ENCODE measurements at regions not wholly inside any gene's neighbourhood (a gene's known extent, or its start where the extent isn't known, plus 50 kb on each side); places are given as distances from the start of the nearest gene placed in this dataset.
"Not testable (repeated sequence)": the region's sequence is repeated elsewhere in the genome, so short reads cannot be mapped to it uniquely, and the experiment has no call there.

DNA sequence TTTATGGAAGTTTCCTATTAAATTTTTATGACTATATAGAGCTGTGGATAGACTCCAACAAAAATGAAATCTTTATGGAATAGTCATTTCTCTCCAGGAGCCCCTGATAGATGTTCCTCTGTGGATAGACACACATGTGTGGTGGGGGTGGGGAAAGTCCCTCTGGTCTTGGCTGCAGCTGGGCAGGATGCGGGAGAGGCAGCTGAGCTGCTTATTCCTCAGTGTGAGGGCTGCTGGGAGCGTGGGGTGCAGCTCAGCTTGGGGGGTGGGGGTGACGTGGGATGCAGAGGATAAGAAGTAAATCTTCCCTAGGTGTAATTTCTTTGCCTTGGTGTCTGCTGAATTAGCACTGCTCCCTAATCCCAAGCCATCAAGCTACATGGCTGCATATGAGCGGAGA is 192.8 kb upstream of the PLGLB2 start:
- TF ChIP-seq POLR2A (IDR thresholded peaks at IDR 0.05): not testable (repeated sequence)
- TF ChIP-seq, protein P1, sequence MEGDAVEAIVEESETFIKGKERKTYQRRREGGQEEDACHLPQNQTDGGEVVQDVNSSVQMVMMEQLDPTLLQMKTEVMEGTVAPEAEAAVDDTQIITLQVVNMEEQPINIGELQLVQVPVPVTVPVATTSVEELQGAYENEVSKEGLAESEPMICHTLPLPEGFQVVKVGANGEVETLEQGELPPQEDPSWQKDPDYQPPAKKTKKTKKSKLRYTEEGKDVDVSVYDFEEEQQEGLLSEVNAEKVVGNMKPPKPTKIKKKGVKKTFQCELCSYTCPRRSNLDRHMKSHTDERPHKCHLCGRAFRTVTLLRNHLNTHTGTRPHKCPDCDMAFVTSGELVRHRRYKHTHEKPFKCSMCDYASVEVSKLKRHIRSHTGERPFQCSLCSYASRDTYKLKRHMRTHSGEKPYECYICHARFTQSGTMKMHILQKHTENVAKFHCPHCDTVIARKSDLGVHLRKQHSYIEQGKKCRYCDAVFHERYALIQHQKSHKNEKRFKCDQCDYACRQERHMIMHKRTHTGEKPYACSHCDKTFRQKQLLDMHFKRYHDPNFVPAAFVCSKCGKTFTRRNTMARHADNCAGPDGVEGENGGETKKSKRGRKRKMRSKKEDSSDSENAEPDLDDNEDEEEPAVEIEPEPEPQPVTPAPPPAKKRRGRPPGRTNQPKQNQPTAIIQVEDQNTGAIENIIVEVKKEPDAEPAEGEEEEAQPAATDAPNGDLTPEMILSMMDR (IDR thresholded peaks at IDR 0.05): not testable (repeated sequence)
